Panc1 (cell line): ENCODE measurements at regions not wholly inside any gene's neighbourhood (a gene's known extent, or its start where the extent isn't known, plus 50 kb on each side); places are given as distances from the start of the nearest gene placed in this dataset.

Experiments
- ATAC-seq: fragments of 200-7000 bp; cut with Tn5 transposase; 2 replicates; pipeline ENCODE4 v1.9.1; 2020; ENCODE audit warnings: mild to moderate bottlenecking, moderate library complexity
- BruUV-seq: library from RNA; stranded (reverse); fragments of 400-500 nt; replicated peaks from 2 replicates; lab custom pipeline; 2021; lab: Mats Ljungman, UMichigan
- CTCF ChIA-PET: fragments of 300-600 bp; sonication (Branson Sonifier 250); formaldehyde crosslinking; loops from one replicate; lab custom pipeline; 2022; ENCODE audit warnings: antibody characterized with exemption; lab: Charles Lee
- POLR2A ChIA-PET: fragments of 300-600 bp; sonication (Branson Sonifier 250); formaldehyde crosslinking; loops from one replicate; lab custom pipeline; 2022; ENCODE audit warnings: antibody characterized with exemption; lab: Charles Lee
- DNase-seq: peaks from one replicate; pipeline ENCODE4 v3.0.0-alpha.2; 2010; ENCODE audit warnings: low read depth, low spot score
- H3K27ac ChIP-seq: 2 replicates; pipeline ENCODE4 v1.5.1; 2011; ENCODE audit warnings: mild to moderate bottlenecking, low read length, inconsistent platforms
- H3K27me3 ChIP-seq: fragments of 200-500 bp; sonication (Bioruptor generic); 2 replicates; pipeline ENCODE4 v1.6.0; 2014; ENCODE audit warnings: low read length, inconsistent platforms; ENCODE audit not compliant: control insufficient read depth, insufficient read depth
- H3K36me3 ChIP-seq: fragments of 200-500 bp; sonication (Bioruptor generic); 2 replicates; pipeline ENCODE4 v1.5.1; 2014; ENCODE audit warnings: inconsistent platforms, mild to moderate bottlenecking, low read length, moderate library complexity; ENCODE audit not compliant: control insufficient read depth, insufficient read depth
- H3K4me1 ChIP-seq: 2 replicates; pipeline ENCODE4 v1.5.1; 2011; ENCODE audit warnings: inconsistent platforms, mild to moderate bottlenecking, low read length, moderate library complexity; ENCODE audit not compliant: control insufficient read depth, insufficient read depth
- H3K4me3 ChIP-seq, 2 experiments: 2 replicates each; pipeline ENCODE4 v1.5.1; 2011 to 2012; ENCODE audit warnings: low read depth in 2 of 2, low read length in 2 of 2, mild to moderate bottlenecking in 2 of 2, inconsistent platforms in 1 of 2, moderate library complexity in 1 of 2
- H3K9me3 ChIP-seq: fragments of 200-500 bp; sonication (Bioruptor generic); 2 replicates; pipeline ENCODE4 v1.5.1; 2014; ENCODE audit warnings: low read depth, mild to moderate bottlenecking, inconsistent platforms, low read length, moderate library complexity; ENCODE audit not compliant: control insufficient read depth, insufficient read depth
- POLR2AphosphoS5 ChIP-seq: IDR thresholded peaks from 2 replicates; pipeline ENCODE4 v1.6.1; 2012; ENCODE audit warnings: mild to moderate bottlenecking, low read depth, low read length, moderate library complexity
- SIN3A ChIP-seq: IDR thresholded peaks from 2 replicates; pipeline ENCODE4 v1.6.1; 2012; ENCODE audit warnings: low read depth, mild to moderate bottlenecking, low read length, moderate library complexity, borderline replicate concordance; ENCODE audit not compliant: insufficient read depth
- TCF7L2 ChIP-seq: IDR thresholded peaks from 2 replicates; pipeline ENCODE4 v1.6.1; 2011; ENCODE audit warnings: mild to moderate bottlenecking, low read depth, low read length, inconsistent platforms
- in situ Hi-C: cut with HindIII; loops from 2 replicates; pipeline ENCODE4 v1.10.0; 2016; ENCODE audit warnings: low sequenced_read_pairs, low pct_unique_long_range_greater_than_20kb
- intact Hi-C: fragments of 100-400 bp; cut with micrococcal nuclease; formaldehyde crosslinking; loops from one replicate; pipeline ENCODE4 v1.10.0; 2022; ENCODE audit not compliant: unreplicated experiment
- TF ChIP-seq, protein P1 (sequence below), 2 experiments: IDR thresholded peaks; 2 replicates each; pipeline ENCODE4 v1.6.1; 2011 to 2012; ENCODE audit warnings: low read depth in 2 of 2, control low read depth in 1 of 2, low read length in 1 of 2, mild to moderate bottlenecking in 1 of 2, moderate library complexity in 1 of 2; ENCODE audit not compliant: insufficient read depth in 1 of 2
- TF ChIP-seq, protein P2 (sequence below): fragments of 450-650 bp; IDR thresholded peaks from 2 replicates; pipeline ENCODE4 v1.5.1; 2017; ENCODE audit warnings: mild to moderate bottlenecking

DNA sequence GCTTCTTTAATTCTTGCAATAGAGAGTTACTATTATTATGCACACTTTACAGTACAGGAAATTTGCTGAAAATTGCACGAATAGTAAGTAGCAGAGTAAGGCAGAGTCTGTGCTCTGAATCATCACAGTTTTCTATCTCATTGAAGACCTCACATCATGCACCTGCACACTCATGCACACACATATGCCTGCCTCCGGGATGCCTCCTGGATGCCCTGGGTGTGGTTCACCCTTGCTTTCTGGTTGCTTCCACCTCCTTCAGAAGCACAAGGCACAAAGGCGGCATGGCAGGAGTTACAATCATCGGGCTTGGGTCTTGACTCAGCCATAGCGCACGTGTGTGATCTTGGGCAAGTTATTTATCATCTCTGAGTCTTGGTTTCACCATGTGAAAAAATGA lies 564.0 kb downstream of the VRK1 start:
- intact Hi-C loops, result no loop called here
- H3K36me3 ChIP-seq, result no peaks in the 10 kb centered on the region
- POLR2A ChIA-PET, result no interaction called here
- in situ Hi-C loops, result no loop called here
- no peaks in the 10 kb centered on the region for H3K27me3 ChIP-seq
- BruUV-seq, result no TSS peak
- no peak overlapping the region for H3K4me3 ChIP-seq
- H3K27ac ChIP-seq, result no peak overlapping the region
- CTCF ChIA-PET, result no interaction called here
- TF ChIP-seq TCF7L2 (no peak), POLR2AphosphoS5 (no peak), SIN3A (no peak)
- TF ChIP-seq, protein P1, sequence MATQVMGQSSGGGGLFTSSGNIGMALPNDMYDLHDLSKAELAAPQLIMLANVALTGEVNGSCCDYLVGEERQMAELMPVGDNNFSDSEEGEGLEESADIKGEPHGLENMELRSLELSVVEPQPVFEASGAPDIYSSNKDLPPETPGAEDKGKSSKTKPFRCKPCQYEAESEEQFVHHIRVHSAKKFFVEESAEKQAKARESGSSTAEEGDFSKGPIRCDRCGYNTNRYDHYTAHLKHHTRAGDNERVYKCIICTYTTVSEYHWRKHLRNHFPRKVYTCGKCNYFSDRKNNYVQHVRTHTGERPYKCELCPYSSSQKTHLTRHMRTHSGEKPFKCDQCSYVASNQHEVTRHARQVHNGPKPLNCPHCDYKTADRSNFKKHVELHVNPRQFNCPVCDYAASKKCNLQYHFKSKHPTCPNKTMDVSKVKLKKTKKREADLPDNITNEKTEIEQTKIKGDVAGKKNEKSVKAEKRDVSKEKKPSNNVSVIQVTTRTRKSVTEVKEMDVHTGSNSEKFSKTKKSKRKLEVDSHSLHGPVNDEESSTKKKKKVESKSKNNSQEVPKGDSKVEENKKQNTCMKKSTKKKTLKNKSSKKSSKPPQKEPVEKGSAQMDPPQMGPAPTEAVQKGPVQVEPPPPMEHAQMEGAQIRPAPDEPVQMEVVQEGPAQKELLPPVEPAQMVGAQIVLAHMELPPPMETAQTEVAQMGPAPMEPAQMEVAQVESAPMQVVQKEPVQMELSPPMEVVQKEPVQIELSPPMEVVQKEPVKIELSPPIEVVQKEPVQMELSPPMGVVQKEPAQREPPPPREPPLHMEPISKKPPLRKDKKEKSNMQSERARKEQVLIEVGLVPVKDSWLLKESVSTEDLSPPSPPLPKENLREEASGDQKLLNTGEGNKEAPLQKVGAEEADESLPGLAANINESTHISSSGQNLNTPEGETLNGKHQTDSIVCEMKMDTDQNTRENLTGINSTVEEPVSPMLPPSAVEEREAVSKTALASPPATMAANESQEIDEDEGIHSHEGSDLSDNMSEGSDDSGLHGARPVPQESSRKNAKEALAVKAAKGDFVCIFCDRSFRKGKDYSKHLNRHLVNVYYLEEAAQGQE (IDR thresholded peaks at IDR 0.05; ENCODE audit: insufficient read depth in 1 of 2, low read depth in 2 of 2, low read length in 1 of 2), result no peak
- TF ChIP-seq, protein P2, sequence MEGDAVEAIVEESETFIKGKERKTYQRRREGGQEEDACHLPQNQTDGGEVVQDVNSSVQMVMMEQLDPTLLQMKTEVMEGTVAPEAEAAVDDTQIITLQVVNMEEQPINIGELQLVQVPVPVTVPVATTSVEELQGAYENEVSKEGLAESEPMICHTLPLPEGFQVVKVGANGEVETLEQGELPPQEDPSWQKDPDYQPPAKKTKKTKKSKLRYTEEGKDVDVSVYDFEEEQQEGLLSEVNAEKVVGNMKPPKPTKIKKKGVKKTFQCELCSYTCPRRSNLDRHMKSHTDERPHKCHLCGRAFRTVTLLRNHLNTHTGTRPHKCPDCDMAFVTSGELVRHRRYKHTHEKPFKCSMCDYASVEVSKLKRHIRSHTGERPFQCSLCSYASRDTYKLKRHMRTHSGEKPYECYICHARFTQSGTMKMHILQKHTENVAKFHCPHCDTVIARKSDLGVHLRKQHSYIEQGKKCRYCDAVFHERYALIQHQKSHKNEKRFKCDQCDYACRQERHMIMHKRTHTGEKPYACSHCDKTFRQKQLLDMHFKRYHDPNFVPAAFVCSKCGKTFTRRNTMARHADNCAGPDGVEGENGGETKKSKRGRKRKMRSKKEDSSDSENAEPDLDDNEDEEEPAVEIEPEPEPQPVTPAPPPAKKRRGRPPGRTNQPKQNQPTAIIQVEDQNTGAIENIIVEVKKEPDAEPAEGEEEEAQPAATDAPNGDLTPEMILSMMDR, result no peak
- no peak for ATAC-seq
- no peaks in the 10 kb centered on the region for H3K4me1 ChIP-seq
- H3K9me3 ChIP-seq, result no peaks in the 10 kb centered on the region
- no peak for DNase-seq

DNA sequence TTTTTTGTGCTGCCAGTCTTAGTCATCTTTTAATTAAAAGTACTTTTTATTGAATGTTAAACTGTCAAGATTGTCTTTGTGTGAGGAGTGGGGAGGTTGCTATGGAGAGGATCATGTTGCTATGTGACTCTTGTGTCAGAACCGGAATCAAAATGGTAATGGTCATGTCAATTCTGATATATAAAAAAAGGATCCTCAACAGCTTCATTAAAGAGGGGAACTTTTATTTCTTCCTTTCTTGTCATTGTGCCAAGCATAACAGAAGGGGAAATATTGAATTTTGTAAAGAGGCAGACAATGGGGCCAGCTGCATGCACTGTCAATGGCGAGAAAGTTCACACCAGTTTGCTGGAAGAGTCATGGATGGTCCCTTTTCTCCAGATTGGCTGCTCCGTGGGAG lies 564.8 kb downstream of the VRK1 start:
- ChIA-PET CTCF (no interaction called here), POLR2A (no interaction called here)
- ATAC-seq (no peak), DNase-seq (no peak)
- Histone ChIP-seq H3K27me3 (no peaks in the 10 kb centered on the region), H3K36me3 (no peaks in the 10 kb centered on the region), H3K9me3 (no peaks in the 10 kb centered on the region), H3K4me3 (no peak overlapping the region), H3K27ac (no peak overlapping the region), H3K4me1 (no peaks in the 10 kb centered on the region)
- in situ Hi-C loops (no loop called here), intact Hi-C loops (no loop called here)
- no peak for TF ChIP-seq TCF7L2
- TF ChIP-seq, protein P2, result no peak
- no peak for TF ChIP-seq SIN3A
- no TSS peak for BruUV-seq

DNA sequence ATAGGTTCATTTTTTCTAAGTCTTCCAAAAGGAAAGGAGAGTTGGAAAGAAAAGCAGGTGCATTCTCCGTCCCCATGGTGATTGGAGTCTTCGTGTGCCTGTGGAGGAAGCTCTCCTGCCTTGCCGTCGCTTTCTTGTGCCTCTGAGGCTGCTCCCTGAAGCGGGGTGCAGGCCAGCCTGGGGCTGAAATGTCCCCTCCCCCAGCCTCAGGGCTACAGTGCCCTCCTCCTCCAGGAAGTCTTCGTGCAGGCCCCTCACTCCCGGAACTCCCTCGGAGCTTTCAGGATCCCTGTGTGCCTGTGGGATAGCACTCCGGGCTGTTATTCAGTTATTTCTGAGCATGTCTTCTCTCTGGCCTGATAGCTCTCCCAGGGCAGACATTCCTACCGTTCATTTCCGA lies 569.2 kb downstream of the VRK1 start:
- ChIA-PET POLR2A (interaction anchor here (0.7 kb wide), 1 partner anchor 1588 kb away, joined by 8 read pairs; no protein-coding TSS in a partner anchor), CTCF (no interaction called here)
- no peak overlapping the region for H3K27ac ChIP-seq
- ATAC-seq (no peak), DNase-seq (no peak)
- intact Hi-C loops, result no loop called here
- no peak for TF ChIP-seq POLR2AphosphoS5
- TF ChIP-seq, protein P1 (IDR thresholded peaks at IDR 0.05; ENCODE audit: insufficient read depth in 1 of 2, low read depth in 2 of 2, low read length in 1 of 2), result no peak
- H3K9me3 ChIP-seq, result no peaks in the 10 kb centered on the region
- BruUV-seq, result no TSS peak
- no peak overlapping the region for H3K4me3 ChIP-seq
- in situ Hi-C loops, result no loop called here
- H3K27me3 ChIP-seq, result no peaks in the 10 kb centered on the region; the same call in 1 of the 2 replicates
- H3K4me1 ChIP-seq, result no peaks in the 10 kb centered on the region
- H3K36me3 ChIP-seq, result no peaks in the 10 kb centered on the region
